GM12874 (cell line): ENCODE measurements at regions not wholly inside any gene's neighbourhood (a gene's known extent, or its start where the extent isn't known, plus 50 kb on each side); places are given as distances from the start of the nearest gene placed in this dataset.

Experiments
- TF ChIP-seq, protein P1 (sequence below): IDR thresholded peaks from 2 replicates; pipeline ENCODE4 v1.5.1; 2011; ENCODE audit warnings: low read depth, mild to moderate bottlenecking, control low read depth, low read length, moderate library complexity; ENCODE audit not compliant: insufficient read depth

DNA sequence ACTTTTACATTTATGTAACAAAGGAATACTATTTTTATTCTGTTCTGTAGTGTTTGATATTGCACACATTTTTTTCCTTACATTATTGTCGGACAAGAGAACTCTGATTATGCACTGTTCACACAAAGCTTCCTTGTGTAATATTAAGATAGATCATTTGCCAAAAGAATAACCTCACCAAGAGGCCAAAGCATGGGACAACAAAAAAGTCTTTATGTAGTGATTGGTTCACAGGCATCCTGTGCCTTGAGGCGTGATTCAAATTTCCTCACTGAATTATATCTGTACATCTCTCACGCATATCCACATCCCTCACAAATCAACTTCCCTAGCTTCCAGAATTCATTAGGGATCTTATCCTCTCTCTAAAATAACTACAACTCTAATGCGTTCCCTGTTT is 642.7 kb downstream of the NR4A2 start:
- TF ChIP-seq, protein P1, sequence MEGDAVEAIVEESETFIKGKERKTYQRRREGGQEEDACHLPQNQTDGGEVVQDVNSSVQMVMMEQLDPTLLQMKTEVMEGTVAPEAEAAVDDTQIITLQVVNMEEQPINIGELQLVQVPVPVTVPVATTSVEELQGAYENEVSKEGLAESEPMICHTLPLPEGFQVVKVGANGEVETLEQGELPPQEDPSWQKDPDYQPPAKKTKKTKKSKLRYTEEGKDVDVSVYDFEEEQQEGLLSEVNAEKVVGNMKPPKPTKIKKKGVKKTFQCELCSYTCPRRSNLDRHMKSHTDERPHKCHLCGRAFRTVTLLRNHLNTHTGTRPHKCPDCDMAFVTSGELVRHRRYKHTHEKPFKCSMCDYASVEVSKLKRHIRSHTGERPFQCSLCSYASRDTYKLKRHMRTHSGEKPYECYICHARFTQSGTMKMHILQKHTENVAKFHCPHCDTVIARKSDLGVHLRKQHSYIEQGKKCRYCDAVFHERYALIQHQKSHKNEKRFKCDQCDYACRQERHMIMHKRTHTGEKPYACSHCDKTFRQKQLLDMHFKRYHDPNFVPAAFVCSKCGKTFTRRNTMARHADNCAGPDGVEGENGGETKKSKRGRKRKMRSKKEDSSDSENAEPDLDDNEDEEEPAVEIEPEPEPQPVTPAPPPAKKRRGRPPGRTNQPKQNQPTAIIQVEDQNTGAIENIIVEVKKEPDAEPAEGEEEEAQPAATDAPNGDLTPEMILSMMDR: no peak

DNA sequence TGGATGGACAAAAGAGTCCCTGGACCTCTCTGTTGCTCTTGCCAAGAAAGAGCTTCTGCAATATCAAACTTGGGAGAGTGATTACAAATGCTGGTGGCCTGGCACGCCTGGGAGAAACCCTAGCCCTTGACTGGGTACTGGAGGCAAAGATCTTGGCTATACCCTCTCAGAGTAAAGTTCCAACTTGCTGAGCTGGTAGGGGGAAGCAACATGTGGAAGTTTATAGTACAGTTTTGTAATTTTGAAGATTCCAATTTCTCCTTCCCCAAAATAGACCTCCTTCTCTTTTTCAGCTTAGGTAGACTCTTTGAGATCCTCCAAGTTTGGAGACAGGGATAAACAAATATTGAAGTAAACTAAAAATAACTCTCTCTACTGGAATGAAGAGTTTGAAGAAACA is 645.3 kb downstream of the NR4A2 start:
- TF ChIP-seq, protein P1: no peak

DNA sequence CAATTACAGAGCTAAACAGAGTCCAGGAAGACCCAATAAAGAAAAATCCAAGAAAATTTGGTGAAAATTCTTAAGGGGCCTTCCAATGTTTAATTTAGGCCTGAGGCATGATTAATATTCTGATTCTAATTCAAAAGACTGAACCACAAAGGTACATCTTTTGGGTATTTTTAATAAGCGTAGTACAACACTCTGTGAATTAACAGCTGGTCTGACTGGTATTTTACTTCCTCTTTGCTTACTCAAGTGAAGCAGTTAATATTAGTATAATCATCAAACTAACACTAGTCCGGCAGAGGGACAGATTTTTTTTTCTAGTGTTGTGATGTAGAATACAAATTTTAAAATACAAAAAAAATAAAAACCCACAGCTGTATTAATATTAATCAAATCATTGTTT is 652.9 kb downstream of the NR4A2 start:
- TF ChIP-seq, protein P1: no peak

DNA sequence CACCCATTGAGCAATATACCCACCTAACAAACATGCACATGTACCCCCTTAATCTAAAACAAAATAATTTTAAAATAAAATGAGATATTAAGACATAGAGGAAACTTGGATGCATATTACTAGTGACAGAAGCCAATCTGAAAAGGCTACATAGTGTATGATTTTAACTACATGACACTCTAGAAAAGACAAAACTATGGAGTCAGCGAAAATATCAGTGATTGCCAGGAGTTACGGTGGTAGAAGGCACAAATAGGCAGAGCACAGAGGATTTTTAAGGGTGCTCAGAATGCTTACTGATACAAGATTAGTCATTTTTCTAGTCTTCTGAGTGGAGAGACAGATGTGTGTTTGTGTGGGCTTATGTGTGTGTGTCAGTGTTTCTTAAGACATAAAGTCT is 656.6 kb downstream of the NR4A2 start:
- TF ChIP-seq, protein P1: no peak

DNA sequence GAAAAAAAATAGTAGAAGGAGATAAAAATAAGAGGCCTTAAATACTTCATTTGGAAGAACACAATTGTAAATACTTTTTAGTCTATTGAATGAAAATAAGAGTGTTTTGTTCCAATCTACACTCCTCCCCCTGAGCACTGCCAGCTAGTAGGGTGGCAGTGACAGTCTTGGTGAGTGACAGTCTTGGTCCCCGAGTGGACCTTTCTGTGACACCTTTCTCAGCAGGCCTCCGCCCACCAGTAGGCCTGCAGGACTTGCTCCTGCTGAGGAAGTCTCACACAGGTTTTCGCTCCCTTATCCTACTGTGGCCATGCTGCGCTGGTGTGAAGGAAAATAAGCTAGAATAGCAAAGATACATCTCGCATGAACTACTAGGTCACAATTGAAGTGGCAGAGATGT is 666.8 kb downstream of the NR4A2 start:
- TF ChIP-seq, protein P1: no peak

DNA sequence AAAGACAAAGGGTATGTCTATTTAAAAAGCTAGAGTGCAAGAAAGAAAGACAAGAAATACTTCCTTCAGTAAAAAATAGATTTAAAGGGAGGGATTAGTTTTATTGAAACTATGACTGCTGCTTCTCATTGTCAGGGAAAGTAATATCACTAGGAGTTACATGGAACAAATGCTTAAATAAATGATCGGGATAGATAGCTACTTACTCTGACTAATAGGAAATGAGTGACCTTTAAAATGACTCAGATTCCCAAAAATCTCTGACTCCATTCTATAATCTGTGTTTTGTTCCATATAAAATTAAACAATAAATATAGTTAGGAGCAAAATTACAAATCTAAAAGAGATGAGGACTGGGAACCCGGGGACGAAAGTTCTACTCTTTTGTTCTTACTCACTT is 669.3 kb downstream of the NR4A2 start:
- TF ChIP-seq, protein P1: no peak

DNA sequence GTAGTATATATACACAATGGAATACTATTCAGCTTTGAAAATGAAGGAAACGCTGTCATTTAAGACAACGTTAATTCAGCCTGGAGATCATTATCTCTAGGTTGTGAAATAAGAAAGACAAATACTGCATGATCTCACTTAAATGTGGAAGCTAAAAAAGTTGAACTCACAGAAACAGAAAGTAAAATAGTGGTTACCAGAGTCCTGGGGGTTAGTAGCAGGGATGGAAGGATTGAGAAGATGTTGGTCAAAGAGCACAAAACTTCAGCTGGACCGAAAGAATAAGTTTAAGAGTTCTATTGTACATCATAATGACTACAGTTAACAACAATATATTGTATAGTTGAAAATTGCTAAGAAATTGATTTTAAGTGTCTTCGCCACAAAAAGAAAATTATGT is 670.3 kb downstream of the NR4A2 start:
- TF ChIP-seq, protein P1: no peak

DNA sequence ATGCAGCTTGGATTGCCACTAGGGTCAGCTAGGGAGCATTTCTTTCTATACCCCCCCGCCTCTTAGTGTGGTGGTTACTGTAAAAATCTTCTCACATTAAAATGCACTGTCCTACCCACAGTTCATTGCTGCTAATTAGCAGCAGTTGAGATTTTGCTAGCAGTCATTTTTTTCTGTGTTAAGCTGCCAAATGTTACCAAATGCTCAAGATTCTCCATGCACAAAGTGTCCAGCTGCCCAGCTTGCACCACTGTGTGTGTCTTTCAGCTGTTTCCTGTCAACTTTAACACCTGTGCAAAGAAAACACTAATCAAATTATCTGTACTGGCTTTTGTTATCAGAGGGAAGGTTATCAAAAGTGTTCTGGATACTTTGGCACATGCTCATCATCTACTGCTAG is 679.3 kb downstream of the NR4A2 start:
- TF ChIP-seq, protein P1: no peak
